ENCODE measurements at regions not wholly inside any gene's neighbourhood (a gene's known extent, or its start where the extent isn't known, plus 50 kb on each side); places are given as distances from the start of the nearest gene placed in this dataset.

DNA sequence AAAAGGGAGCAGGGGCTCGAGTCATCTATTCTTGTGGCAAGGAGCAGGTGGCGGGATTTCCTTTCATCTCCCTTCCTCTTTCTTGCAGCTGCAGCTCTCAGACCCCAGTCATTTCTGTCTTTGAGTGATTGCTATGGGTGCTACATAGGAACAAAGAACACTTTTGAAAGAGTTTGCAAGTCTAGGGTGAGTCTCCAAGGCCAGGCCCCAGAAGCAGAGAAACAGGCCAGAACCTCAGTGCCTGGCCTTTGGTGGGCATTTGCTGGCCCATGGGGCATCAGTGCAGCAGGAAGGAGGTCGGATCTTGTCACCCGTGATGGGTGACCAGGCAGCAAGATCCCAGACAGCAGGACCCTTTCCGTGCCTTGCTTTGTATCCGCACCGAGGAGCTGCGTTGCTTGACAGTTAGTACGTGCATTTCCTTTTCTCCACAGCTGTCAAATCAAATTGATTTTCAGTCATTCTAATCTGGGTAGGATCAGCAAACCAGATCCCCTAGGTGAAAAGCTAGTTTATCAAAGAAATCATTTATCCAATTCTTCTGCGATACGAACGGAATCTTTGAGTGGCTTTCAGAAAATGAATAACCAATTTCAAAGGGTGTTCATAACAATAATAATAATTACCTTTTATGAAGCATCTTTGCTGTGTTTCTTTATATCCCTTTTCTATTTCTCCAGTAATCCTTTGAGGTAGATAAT is 244.6 kb upstream of the MAF start:
- Histone ChIP-seq H3K4me1 (no peaks in the 10 kb centered on the region), H3K27ac (no peak overlapping the region), H3K27me3 (ENCODE audit: insufficient read depth in 3 of 3, low read length in 2 of 3) (peaks cover 0 to 2% (median 0%) of the 10 kb centered on the region in 3 donors), H3K36me3 (ENCODE audit: insufficient read depth in 1 of 2, low read depth in 1 of 2) (no peaks in the 10 kb centered on the region), H3K9me3 (no peaks in the 10 kb centered on the region), H3K4me3 (no peak overlapping the region)
- intact Hi-C loops (cut with DNase I) = no loop called here
- DNase-seq (no peak), ATAC-seq (no peak)
- 77 to 85% (median 80%) methylated on average over 12 of the region's 12 CpGs for WGBS, 3 donors
- TF ChIP-seq, protein P1, sequence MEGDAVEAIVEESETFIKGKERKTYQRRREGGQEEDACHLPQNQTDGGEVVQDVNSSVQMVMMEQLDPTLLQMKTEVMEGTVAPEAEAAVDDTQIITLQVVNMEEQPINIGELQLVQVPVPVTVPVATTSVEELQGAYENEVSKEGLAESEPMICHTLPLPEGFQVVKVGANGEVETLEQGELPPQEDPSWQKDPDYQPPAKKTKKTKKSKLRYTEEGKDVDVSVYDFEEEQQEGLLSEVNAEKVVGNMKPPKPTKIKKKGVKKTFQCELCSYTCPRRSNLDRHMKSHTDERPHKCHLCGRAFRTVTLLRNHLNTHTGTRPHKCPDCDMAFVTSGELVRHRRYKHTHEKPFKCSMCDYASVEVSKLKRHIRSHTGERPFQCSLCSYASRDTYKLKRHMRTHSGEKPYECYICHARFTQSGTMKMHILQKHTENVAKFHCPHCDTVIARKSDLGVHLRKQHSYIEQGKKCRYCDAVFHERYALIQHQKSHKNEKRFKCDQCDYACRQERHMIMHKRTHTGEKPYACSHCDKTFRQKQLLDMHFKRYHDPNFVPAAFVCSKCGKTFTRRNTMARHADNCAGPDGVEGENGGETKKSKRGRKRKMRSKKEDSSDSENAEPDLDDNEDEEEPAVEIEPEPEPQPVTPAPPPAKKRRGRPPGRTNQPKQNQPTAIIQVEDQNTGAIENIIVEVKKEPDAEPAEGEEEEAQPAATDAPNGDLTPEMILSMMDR (IDR thresholded peaks at IDR 0.05) = no peak

DNA sequence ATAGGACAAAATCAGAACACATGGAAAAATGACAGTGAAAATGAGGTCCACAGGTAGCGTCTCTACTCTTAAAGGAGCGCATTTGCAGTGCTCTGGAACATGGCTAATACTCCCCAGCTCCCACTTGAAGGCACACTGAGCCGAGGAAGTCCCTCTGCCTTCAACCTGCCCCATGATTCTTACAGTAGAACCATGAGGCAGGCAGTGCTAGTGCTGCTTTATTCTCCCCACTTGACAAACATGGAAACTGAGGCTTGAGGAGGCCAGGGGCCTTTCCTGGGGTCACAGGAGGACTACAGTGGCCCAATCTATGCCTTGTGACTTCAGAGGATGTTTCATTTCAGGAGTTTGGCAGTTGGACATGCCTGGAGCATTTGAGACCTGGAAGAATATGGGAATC is 244.1 kb upstream of the MAF start:
- Histone ChIP-seq H3K27ac (no peak overlapping the region), H3K4me3 (no peak overlapping the region), H3K36me3 (ENCODE audit: insufficient read depth in 1 of 2, low read depth in 1 of 2) (no peaks in the 10 kb centered on the region), H3K9me3 (no peaks in the 10 kb centered on the region), H3K4me1 (no peaks in the 10 kb centered on the region), H3K27me3 (ENCODE audit: insufficient read depth in 3 of 3, low read length in 2 of 3) (peaks cover 0 to 2% (median 0%) of the 10 kb centered on the region in 3 donors)
- ATAC-seq (no peak), DNase-seq (no peak)
- intact Hi-C loops (cut with DNase I) = no loop called here
- TF ChIP-seq, protein P1 (IDR thresholded peaks at IDR 0.05) = no peak
- WGBS, 3 donors = 90 to 95% (median 94%) methylated on average over 3 of the region's 3 CpGs

DNA sequence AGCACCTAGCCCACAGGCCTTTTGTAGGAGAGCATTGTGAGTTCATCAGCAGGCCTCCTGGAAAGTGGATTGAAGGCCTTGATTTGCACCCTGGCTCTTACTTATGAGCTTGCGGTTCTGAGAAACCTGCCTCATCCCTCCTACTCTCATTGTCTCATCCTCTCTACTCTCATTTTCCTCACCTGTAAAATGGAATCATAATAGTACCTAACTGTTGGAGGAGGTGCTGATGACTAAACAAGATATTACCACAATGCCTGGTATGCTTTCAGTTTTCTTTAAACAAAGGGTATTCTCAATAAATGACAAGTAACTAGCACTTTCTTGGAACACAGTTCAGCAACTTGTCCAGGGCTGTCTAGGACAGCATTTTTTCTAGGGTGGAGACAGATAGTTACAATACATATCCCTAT is 243.1 kb upstream of the MAF start:
- intact Hi-C loops (cut with DNase I) = no loop called here

DNA sequence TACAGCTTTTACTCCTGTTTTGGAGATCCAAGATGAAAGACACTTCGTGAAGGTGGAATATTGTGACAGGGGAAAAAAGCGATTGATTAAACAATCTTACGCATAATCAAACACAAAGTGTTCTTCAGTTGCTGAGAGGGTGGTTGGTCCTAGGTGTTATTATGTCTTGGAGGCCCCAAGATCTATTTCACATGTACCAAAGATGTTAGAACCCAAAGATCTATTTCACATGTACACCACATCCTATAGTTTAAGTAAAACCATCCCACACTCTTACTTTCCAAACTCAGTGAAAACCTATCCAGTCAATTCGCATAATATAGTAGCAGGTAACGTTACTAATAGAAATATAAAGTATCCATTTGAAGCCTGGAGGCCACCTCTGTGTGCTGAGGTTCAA is 242.6 kb upstream of the MAF start:
- Histone ChIP-seq H3K27me3 (ENCODE audit: insufficient read depth in 3 of 3, low read length in 2 of 3) (peaks cover 0 to 2% (median 0%) of the 10 kb centered on the region in 3 donors), H3K4me3 (no peak overlapping the region), H3K27ac (no peak overlapping the region), H3K9me3 (no peaks in the 10 kb centered on the region), H3K36me3 (ENCODE audit: insufficient read depth in 1 of 2, low read depth in 1 of 2) (no peaks in the 10 kb centered on the region), H3K4me1 (no peaks in the 10 kb centered on the region)
- DNase-seq = no peak
- no peak for ATAC-seq
- intact Hi-C loops (cut with DNase I) = no loop called here
- TF ChIP-seq, protein P1 (IDR thresholded peaks at IDR 0.05) = no peak
- 92 to 97% (median 92%) methylated on average over 5 of the region's 5 CpGs for WGBS, 3 donors

More for the DNA sequence above, 243.1 kb upstream of the MAF start:
- WGBS, 3 donors = 72 to 100% (median 95%) methylated on average over 1 of the region's 1 CpG
- Histone ChIP-seq H3K27me3 (ENCODE audit: insufficient read depth in 3 of 3, low read length in 2 of 3) (peaks cover 0 to 2% (median 0%) of the 10 kb centered on the region in 3 donors), H3K9me3 (no peaks in the 10 kb centered on the region), H3K4me3 (no peak overlapping the region), H3K36me3 (ENCODE audit: insufficient read depth in 1 of 2, low read depth in 1 of 2) (no peaks in the 10 kb centered on the region), H3K27ac (no peak overlapping the region), H3K4me1 (no peaks in the 10 kb centered on the region)
- ATAC-seq = no peak
- DNase-seq = no peak
- TF ChIP-seq, protein P1 (IDR thresholded peaks at IDR 0.05) = no peak

DNA sequence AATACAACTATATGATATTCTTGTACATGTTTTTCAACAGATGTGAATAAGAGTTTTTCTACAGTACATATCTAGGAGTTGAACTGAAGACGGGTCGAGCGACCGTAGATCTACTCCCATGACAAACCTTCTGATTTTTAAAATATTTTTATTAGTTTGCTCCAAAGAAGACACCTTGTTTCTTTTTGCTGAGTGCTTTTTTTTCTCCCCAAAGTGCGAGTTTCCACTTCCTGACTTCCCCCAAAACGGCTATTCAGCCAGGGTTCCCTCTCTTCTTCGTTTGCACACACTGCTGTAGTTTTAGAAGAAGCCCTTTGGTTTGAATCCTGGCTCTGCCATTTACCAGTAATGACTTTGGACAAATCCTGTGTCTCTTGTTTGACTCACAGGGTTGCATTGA is 241.7 kb upstream of the MAF start:
- Histone ChIP-seq H3K4me1 (no peaks in the 10 kb centered on the region), H3K27ac (no peak overlapping the region), H3K4me3 (no peak overlapping the region), H3K36me3 (ENCODE audit: insufficient read depth in 1 of 2, low read depth in 1 of 2) (no peaks in the 10 kb centered on the region), H3K27me3 (ENCODE audit: insufficient read depth in 3 of 3, low read length in 2 of 3) (peaks cover 0 to 2% (median 0%) of the 10 kb centered on the region in 3 donors), H3K9me3 (no peaks in the 10 kb centered on the region)
- intact Hi-C loops (cut with DNase I) = no loop called here
- DNase-seq = no peak
- TF ChIP-seq, protein P1 (IDR thresholded peaks at IDR 0.05) = no peak
- ATAC-seq = no peak
- 81 to 91% (median 84%) methylated on average over 7 of the region's 7 CpGs for WGBS, 3 donors
